AG10803 (cell line): ENCODE measurements at regions not wholly inside any gene's neighbourhood (a gene's known extent, or its start where the extent isn't known, plus 50 kb on each side); places are given as distances from the start of the nearest gene placed in this dataset.
A peak's percentile ranks its signal among the peaks of the same experiment; 100 is the strongest.

Source experiments
- DNase-seq: peaks from one replicate; pipeline ENCODE4 v3.0.0; 2010; ENCODE audit warnings: low read depth
- H3K4me3 ChIP-seq: 2 replicates; pipeline ENCODE4 v1.5.1; 2011; ENCODE audit warnings: mild to moderate bottlenecking, low read length, control low read depth
- CTCF ChIP-seq: conservative IDR thresholded peaks from 2 replicates; pipeline ENCODE4 v1.5.1; 2011; ENCODE audit warnings: mild to moderate bottlenecking, low read length, control low read depth, inconsistent platforms

GRCh38 chr2:212770240-212770639 is 231.6 kb upstream of the ERBB4 start:
- H3K4me3 ChIP-seq, result no peak overlapping the region
- no peak for TF ChIP-seq CTCF
- peak; percentile 5 for DNase-seq

GRCh38 chr2:212766921-212767320 is 228.3 kb upstream of the ERBB4 start:
- no peak for TF ChIP-seq CTCF
- no peak for DNase-seq
- H3K4me3 ChIP-seq, result no peak overlapping the region

GRCh38 chr2:212752730-212753351 is 214.2 kb upstream of the ERBB4 start:
- no peak overlapping the region for H3K4me3 ChIP-seq
- DNase-seq, result no peak
- no peak for TF ChIP-seq CTCF

- H3K4me3 ChIP-seq, result no peak overlapping the region
- DNase-seq, result no peak
- no peak for TF ChIP-seq CTCF
These were observed 206.8 kb upstream of the ERBB4 start for GRCh38 chr2:212745359-212745758.

- DNase-seq, result peak; percentile 16
- TF ChIP-seq CTCF, result no peak
- H3K4me3 ChIP-seq, result no peak overlapping the region
These were observed 199.0 kb upstream of the ERBB4 start for GRCh38 chr2:212737392-212738172.

GRCh38 chr2:212736385-212736726 is 197.8 kb upstream of the ERBB4 start:
- no peak for DNase-seq
- TF ChIP-seq CTCF, result no peak
- no peak overlapping the region for H3K4me3 ChIP-seq

GRCh38 chr2:212733273-212733672 is 194.7 kb upstream of the ERBB4 start:
- TF ChIP-seq CTCF, result no peak
- H3K4me3 ChIP-seq, result no peak overlapping the region
- no peak for DNase-seq
